Fibroblast of skin of abdomen (primary cell): ENCODE measurements at regions not wholly inside any gene's neighbourhood (a gene's known extent, or its start where the extent isn't known, plus 50 kb on each side); places are given as distances from the start of the nearest gene placed in this dataset.

ENCODE experiments used
- DNase-seq: peaks from one replicate; pipeline ENCODE4 v3.0.0-alpha.2; 2013

DNA sequence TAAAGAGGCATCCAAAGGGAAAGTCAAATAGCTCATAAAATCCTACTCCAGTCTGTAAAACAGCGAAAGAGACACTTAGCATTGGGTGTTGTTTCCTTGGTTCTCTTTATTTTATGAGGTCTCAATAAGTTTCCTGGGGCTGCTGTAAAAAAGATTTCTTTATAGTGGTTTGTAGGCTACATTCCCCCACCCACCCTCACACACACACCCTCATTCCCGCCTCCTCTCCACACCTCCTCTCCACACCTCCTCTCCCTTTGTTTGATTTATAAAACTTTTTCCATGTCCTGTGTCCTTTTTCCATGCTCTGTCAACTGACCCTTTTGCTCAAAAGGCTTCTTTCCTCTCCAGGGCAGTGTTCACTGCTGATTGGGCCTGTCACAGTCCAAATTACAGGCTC, 178.9 kb upstream of the SOX9 start:
- no peak for DNase-seq

DNA sequence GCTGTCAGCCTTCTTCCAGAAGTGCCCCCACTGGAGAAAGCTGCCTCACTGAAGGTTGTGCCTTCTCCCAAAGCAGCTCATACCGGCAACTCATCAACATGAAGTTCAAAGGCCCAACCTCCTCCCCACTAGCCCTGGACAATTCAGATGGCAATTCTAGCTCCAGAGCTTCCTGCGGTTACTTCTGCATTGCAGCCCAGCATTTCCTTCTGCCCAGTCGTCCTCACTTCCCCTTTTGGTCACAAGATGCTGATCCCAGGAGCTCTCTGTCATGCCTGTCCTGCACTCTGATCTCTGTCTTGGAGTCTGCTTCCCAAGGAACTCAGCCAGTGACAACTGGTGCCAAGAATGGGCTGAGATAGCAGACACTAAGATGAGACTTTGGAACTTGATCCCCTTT, 178.2 kb upstream of the SOX9 start:
- no peak for DNase-seq

DNA sequence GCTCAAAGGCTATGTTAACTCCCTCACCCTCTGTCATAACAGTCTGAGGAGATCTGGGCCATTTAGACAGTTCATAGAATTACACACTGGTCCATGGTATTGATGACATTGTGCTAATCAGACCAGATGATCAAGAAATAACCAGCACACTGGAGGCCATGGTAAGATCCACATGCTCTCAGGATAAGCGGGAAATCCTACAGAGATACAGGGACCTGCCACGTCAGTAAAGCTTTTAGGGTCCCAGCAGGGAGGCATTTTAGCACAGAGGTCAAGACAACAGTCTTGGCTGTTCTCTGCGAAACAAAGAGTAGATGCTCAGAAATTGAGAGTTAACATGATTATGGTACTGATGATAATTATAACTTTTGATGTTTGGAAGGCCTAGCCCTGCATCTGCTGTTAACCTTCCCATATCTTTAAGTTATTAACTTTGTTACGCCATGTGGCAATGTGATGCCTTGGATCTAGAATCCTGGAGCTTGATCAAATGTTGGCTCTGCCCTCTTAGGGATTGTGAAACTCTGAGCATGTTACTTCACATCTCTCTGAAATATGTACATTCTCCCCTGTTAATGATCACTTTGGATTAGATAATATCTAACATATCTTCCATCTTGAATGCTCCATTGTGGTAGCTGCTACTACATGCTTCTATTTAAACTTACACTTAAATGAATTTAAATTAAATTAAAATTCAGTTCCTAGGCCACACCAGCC, 172.0 kb upstream of the SOX9 start:
- DNase-seq: no peak

DNA sequence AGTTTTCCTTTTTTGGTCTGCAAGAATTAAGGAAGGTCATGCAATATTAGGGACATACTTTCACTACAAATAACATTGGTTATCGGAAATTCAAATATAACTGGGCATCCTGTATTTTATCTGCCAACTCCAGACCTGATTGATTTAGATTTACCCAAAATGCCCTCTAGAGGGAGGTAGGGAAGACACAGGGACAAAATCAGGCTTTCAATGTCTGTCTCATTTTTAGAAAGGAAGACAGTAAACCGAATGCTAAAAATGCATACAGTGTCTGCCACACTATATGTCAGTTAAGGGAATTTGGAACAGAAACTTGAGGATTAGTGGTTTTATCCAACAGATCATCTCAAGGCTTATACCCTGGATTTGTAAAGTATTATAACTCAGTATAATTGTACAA, 161.7 kb upstream of the SOX9 start:
- DNase-seq: no peak

DNA sequence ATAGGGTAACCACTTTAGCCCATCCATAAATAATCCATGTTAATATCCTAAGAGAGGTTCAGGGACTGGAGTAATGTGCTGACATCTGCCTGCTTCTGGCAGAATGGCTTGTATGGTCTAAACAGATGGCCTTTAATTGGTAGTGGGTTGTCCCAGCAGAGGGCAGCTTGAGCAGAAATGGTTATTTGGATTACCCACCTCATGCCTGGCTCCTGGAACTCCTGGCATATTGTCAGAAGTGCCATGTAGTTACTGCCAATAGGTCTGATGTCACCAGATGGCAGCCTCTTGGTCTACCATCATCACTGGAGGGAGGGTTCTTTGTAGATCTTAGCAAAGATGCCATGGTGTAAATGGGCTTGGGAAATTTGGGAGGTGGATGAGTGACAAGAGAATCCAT, 157.5 kb upstream of the SOX9 start:
- DNase-seq: no peak

DNA sequence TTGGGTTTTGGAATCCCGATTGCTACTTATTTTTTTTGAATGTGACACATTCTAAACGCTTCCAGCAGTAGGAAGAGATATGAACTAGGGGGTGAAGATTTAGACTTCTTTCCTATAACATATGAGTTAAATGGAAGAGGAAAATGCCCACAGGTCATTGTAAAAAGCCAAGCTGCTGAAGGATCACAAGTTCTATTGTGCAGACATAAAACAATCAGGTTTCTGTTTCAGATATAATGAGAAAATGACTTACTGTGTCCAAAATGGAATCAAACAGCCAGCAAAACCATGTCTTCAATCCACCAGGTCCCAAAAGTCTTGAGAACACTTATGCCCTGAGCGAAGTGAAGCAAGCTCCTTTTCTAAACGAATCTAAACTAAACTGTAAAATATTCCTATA, 157.0 kb upstream of the SOX9 start:
- no peak for DNase-seq

DNA sequence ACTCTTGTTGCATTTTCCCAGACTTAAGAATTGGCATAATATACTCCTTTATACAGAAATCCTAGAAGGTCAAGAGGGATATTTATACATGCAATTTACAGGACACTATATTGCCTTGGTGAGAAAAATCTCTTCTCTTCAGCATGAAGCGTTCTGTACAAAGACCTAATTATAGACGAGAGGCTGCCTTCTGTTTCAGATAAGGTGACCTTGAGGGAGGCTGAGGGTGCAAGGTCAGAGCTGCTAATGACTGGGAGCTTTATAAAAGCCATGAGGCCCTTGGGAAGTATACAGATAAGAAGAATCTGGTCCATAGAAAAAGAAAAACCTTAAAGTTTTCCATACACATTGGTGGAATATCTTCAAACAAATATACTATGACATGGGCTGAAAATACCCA, 156.3 kb upstream of the SOX9 start:
- DNase-seq: no peak

DNA sequence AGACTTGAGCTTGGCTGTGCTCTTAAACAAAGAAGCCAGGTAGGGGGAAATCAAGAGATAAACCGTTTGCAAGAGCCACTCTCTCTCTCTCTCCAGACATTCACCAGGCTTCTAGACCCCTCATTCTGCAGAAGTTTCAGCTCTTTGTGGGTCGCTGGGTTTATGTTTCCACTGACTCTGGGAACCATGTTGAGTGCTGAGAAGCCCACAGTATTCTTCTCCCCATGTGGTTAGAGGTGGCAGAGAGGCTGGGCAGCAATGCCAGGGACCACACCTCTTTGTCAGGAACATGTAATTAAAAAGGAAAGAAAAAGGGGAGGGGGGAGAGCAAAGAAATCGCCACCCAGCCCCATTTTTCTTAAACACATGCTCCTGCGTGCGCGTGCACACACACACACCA, 154.8 kb upstream of the SOX9 start:
- DNase-seq: no peak

DNA sequence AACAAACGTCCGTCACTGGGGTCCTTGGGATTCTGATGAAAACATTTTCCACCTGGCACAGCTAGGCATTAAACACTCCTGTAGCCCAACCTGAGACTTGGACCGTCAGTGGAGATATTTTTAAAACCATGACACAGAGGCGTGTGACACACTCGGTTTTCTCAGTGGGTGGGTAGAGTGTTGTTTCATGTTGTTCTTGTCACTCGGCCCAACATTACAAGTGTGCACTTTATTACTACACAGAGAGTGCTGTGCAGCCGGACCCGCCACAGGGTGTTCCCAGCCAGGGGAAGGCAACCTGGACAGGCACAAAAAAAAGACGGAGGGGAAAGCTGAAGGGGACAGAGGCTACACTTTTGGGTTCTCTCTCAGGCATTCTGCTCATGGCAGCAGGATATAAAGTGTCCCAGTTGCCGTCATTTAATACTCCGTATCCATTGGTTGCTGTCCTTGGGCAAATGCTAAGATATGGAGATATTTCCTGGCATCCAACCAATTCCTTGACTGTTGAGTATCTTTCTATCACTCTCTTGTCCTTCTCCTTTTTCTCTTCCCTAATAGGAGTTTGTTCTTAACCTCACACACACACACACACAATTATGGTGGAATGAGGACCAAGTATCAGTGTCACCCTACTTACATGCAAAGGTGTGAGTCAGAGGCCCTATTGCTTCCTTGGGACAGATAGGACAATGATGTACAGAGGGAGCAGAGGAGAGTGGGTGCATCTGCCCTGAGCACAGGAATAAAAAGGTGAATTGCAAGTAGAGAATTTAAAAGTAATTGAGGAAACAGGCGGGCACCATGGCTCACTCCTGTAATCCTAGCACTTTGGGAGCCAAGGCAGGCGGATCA, 154.1 kb upstream of the SOX9 start:
- no peak for DNase-seq

DNA sequence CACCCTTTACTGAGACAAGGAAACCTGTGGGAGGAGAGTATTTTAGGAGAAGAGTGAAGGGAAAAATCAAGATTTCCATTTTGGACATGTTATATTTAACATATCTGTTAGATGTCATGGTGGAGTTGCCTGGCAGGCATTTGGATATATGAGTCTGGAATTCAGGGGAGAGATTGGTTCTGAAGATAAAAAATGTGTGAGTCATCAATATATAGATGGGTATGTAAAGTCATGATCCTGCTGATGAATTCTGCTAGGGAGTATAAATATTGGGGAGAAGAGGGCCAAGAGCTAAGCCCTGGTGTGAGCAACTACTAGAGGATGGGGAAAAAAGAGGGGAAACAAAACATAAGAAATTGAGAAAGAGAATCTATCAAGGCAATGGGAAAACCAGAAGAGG, 151.3 kb upstream of the SOX9 start:
- no peak for DNase-seq

DNA sequence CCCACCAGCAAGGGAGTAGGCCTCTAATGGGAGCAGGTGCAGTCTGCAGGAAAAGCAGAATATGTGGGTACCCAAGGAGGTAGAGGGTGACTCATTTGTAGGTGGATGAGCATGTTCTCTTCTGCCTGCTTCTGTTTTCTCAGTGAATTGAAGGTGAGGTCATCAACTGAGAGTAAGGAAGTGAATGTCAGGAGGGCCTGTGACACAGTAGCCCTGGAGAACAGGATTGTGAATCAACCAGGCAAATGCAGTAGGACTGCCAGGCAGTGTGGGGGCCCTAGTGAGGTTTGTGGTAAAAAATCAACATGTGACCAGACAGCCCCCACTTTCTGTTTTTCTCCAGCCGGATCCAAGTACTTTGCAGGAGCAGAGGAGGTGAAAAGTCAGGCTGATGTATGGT, 150.5 kb upstream of the SOX9 start:
- DNase-seq: no peak

DNA sequence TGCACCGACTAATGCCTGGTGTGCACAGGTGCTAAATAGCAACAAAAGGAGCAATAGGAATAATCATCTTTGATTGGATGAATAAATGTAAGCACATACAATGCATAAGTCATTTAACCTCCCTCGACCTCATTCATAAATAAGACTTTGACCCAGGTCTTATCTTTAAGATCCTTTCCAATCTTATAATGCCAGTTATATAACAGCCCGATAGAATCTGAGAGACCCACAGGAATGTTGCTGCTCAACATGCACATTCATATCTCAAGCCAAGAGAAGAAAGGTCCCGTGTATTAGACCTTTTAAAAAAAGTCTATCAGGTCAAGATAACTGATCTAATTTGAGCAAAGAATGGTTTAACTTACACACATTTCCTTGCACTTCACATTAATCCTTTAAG, 146.8 kb upstream of the SOX9 start:
- DNase-seq: no peak

DNA sequence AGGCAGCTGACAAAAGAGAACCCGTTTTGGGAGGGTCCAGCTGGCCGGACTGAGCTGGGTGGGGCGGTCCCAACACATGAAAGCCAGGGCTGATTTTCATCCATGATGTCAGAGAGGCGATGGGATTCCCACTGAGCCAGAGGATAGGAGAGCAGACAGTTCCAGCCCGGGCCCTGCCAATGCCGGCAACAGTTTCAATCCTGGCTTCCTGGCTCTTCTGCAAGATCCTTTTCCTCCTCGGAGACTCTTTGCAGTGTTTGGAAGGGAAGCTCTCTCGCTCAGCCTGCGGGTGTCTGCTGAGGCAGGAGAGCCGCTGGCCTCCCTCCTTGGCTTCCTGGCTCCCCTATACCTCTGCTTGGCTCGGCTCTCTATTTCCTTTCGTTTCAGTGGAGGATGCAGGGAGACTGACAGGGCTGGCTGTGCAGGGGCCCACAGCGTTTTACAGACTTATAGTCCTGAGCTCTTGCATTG, 145.5 kb upstream of the SOX9 start:
- DNase-seq: peak; percentile 44

DNA sequence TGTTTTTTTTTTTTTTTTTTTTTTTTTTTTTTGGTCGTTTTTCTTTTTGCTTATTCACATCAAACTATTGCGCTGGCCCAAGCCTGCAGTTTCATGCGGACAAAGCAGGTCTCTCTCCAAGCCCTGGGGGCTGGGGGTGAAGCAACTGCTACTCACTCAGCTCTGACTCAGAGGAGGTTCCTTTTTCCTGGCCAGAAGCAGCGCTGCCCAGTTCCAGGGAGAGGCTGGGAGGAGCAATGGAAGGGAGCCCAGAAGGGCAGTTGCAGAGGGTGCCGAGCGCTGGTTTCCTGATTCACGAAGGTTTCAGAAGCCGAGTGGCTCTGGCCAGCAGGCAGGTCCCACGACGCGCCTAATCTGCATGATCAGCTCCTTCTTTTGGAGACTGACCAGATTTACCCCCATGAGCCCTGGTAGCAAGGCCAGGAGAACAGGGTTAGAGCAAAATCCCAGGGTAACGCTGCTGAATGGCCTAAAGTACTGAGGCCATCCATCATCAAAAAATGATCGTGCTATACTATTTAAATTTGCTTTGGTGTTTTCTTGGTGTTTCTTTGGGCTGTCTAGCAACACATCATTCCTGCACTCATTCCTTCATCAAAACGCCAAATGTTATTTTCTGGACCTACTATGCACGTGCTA, 144.7 kb upstream of the SOX9 start:
- DNase-seq: peak; percentile 89

DNA sequence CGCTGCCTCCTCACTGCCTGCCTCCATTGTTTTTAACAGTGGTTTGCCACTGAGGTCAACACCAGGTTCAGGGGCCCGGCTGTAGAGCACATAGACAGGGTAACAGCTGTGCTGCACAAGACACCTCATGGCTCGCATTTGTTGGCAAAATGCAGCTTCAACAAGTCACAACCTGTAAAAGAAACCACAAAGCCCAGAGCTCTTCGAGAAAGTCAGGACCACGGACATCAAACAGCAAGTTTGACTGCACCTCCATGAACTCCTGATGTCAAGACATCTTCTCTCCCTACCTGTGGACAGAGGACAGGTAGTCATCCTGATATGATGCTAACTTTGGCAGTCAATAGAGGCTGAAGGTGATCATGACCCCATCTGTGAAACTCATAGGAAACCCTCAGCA, 142.4 kb upstream of the SOX9 start:
- DNase-seq: no peak

DNA sequence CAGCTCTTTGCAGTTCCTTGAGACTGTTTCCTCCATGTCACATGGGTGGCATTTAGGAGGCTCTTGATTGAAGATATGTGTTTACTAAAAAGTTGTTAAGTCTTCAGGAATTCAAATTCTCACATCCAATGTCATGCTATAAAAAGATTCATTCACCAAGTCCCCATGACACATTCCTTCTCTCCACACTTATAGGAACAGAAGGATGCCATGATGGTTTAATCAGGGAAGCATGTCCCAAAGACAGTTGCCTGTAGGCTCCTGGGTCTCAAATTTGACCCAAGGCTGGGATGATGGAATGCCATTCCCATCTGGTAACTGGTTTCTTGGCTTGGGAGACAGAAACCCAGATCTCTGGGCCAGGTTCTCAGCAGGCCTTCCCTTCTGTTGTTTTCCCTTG, 140.6 kb upstream of the SOX9 start:
- no peak for DNase-seq

DNA sequence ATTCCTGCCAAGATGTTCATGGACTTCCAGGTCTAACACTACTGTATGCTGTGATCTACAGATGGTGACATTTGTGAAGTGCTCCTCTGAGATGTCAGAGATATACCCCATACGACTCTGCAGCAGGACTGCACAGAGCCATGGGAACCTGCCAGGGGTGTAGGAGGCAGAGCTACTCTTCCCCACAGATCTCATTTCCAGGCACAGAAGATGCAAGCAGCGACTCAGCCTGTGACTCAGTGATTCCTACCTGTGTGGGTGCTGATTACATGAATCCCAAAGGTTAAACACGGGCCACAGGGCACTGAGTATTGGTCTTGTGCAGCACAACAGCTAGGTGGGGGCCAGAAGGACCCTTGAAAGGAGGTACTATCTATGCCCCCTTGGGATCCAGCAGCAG, 137.0 kb upstream of the SOX9 start:
- DNase-seq: no peak

DNA sequence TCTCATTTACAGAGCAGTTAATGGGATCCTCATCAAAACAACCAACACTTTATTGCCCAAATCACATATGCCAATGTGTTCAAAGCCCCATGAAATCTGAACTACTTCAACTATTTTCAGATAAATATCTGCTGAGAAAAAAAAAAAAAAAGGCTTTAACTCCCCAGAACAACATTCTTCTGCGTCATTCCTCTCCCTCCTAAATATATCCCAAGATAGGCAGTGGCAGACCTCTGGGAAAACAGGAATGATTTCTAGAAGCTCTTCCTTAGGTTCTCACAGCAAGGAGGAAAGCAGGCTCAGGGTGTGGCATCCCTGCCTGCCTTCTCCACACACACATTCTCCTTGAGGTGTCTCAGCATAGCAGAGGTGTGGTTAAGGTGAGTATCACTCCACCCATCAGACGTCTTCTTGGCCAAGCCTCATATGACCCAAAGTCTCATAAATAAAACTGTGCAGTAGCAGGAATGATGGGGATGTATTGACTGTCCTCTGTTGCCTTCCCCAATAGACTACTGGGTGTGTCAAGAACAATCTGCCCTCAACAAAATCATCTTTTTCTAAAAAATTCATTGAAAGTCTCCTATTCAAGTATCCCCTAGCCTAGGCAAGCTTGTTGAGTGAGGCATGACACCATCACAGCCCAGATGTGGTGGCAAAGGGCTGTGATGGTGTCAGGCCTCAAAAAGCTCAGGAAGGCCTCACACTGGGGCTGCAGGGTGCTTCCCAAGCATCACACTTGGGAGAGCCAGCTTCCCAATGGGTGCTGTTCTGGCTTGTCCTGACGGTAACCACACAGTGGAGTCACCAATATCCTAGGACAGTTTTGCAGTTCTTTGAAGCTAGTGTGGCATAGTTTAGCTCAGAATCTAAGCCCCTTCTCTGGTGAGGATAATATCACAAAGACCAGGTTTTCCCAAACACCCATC, 135.4 kb upstream of the SOX9 start:
- DNase-seq: no peak

DNA sequence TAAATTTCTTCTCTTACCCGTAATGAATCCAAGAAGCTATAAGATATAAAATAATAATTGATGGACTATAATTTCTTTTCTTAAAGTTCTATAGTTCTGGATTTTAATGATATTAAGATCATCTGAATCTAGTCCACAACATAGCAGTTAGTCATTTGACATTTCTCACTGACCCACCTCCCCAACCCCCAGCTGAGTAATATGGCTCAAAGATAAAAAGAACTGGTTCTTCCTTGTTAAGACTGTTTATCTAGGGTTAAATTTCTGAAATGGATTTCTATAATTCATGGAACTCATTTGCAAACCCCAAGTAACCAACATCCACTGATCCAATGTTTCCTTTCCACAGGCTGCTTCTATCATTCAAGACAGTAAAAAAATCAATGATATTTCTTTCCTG, 133.9 kb upstream of the SOX9 start:
- no peak for DNase-seq

DNA sequence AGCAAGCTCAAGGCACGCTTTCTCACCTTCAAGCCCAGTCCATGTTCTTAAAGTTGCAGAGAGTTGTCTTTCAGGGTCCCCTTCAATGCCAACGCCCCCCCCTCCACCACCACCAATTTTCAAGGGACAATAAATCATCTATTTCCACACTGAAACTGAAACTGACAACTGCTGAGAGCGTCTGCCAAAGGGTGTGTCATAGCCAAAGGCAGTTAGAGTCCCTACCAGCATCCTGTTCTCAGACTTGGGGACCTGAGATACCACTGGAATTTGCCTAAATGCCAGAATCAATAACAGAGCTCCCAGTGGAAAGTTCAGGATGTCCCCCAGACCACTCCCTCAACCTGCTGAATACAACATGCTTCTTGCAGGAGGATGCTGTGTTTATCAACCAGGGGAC, 133.2 kb upstream of the SOX9 start:
- peak; percentile 18 for DNase-seq

DNA sequence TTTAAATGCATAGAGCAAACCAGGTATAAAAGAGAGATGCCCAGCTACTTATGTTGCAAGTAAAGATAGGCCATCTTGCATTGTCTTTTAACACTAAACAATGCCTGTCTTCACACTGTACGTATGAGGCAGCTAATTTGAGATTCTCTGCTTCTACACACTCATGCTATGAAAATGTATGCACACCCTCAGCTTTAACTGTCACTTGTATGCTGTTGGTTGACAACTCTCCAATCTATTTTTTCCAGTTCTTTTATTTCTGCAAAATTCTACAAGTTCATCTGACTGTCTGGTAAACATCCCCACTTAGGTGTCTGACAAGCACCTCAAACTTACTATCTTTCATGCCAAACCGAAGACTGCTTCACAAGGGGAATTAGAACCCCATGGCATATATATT, 131.7 kb upstream of the SOX9 start:
- DNase-seq: no peak

DNA sequence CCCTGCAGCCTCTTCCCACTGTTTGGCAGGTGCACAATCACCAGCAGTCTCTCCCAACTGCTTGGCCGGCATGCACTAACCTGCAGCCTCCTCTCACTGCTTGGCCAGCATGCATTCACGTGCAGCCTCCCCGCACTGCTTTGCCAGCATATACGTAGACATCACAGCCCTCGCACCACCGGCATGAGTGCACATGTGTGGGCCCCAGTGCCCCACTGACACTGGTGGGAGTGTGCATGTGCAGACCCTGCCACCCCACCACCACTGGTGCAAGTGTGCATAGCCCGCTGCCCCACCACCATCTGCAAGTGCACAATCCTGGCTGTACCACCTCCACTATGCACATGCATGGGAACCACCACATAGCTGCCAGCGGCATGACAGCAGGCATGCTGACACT, 127.5 kb upstream of the SOX9 start:
- DNase-seq: no peak

DNA sequence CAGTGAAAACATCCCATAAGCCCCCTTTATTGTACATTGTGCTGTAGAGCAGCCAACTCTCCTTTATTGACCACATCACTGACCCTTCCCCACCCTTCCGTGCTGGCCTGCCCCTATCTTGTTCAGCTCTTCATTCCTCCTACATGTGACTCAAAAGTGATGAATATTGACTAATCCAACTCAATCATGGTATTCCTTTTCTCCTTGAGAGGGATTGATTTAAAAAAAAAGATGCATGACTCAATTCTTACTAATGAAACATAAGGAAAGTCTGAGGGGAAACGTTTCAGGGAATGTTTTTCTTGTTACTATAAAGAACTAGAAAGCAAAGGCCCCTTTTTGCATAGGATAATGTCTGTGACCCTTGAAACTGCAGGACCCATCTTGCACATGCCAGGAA, 125.2 kb upstream of the SOX9 start:
- peak; percentile 62 for DNase-seq
